ENCODE measurements at regions not wholly inside any gene's neighbourhood (a gene's known extent, or its start where the extent isn't known, plus 50 kb on each side); places are given as distances from the start of the nearest gene placed in this dataset.

GRCh38 chr11:112715056-112715455 lies 246.2 kb upstream of the NCAM1 start:
- no peak for DNase-seq (ENCODE audit: low read depth)

- no peak for DNase-seq (ENCODE audit: low read depth)
Measured at GRCh38 chr11:112718483-112718882, 242.7 kb upstream of the NCAM1 start.

GRCh38 chr11:112719736-112720525 lies 241.3 kb upstream of the NCAM1 start:
- no peak for DNase-seq (ENCODE audit: low read depth)

- DNase-seq (ENCODE audit: low read depth) = no peak
Measured at GRCh38 chr11:112722148-112722547, 239.1 kb upstream of the NCAM1 start.

GRCh38 chr11:112722876-112723275 lies 238.3 kb upstream of the NCAM1 start:
- no peak for DNase-seq (ENCODE audit: low read depth)

GRCh38 chr11:112723676-112724495 lies 237.3 kb upstream of the NCAM1 start:
- no peak for DNase-seq (ENCODE audit: low read depth)

- DNase-seq (ENCODE audit: low read depth) = no peak
Measured at GRCh38 chr11:112724496-112724790, 236.8 kb upstream of the NCAM1 start.

- DNase-seq (ENCODE audit: low read depth) = no peak
Measured at GRCh38 chr11:112725636-112726035, 235.6 kb upstream of the NCAM1 start.

- no peak for DNase-seq (ENCODE audit: low read depth)
Measured at GRCh38 chr11:112727341-112727841, 233.8 kb upstream of the NCAM1 start.

- no peak for DNase-seq (ENCODE audit: low read depth)
Measured at GRCh38 chr11:112728288-112728687, 232.9 kb upstream of the NCAM1 start.

GRCh38 chr11:112728716-112729115 lies 232.5 kb upstream of the NCAM1 start:
- DNase-seq (ENCODE audit: low read depth) = no peak

GRCh38 chr11:112730591-112730990 lies 230.6 kb upstream of the NCAM1 start:
- no peak for DNase-seq (ENCODE audit: low read depth)

GRCh38 chr11:112731538-112731937 lies 229.7 kb upstream of the NCAM1 start:
- DNase-seq (ENCODE audit: low read depth) = no peak

- DNase-seq (ENCODE audit: low read depth) = no peak
Measured at GRCh38 chr11:112732031-112732430, 229.2 kb upstream of the NCAM1 start.

GRCh38 chr11:112734207-112734606 lies 227.0 kb upstream of the NCAM1 start:
- peak; percentile 18 for DNase-seq (ENCODE audit: low read depth)

GRCh38 chr11:112735470-112735869 lies 225.8 kb upstream of the NCAM1 start:
- DNase-seq (ENCODE audit: low read depth) = no peak

- DNase-seq (ENCODE audit: low read depth) = no peak
Measured at GRCh38 chr11:112744041-112744440, 217.2 kb upstream of the NCAM1 start.

- no peak for DNase-seq (ENCODE audit: low read depth)
Measured at GRCh38 chr11:112745973-112746372, 215.2 kb upstream of the NCAM1 start.

- DNase-seq (ENCODE audit: low read depth) = no peak
Measured at GRCh38 chr11:112748252-112748651, 213.0 kb upstream of the NCAM1 start.

GRCh38 chr11:112748713-112749543 lies 212.3 kb upstream of the NCAM1 start:
- DNase-seq (ENCODE audit: low read depth) = no peak

- no peak for DNase-seq (ENCODE audit: low read depth)
Measured at GRCh38 chr11:112751329-112751728, 209.9 kb upstream of the NCAM1 start.

- DNase-seq (ENCODE audit: low read depth) = no peak
Measured at GRCh38 chr11:112751772-112752171, 209.4 kb upstream of the NCAM1 start.

Measured in GM04504 (cell line).